ENCODE measurements at regions not wholly inside any gene's neighbourhood (a gene's known extent, or its start where the extent isn't known, plus 50 kb on each side); places are given as distances from the start of the nearest gene placed in this dataset.

- TF ChIP-seq, protein P1, sequence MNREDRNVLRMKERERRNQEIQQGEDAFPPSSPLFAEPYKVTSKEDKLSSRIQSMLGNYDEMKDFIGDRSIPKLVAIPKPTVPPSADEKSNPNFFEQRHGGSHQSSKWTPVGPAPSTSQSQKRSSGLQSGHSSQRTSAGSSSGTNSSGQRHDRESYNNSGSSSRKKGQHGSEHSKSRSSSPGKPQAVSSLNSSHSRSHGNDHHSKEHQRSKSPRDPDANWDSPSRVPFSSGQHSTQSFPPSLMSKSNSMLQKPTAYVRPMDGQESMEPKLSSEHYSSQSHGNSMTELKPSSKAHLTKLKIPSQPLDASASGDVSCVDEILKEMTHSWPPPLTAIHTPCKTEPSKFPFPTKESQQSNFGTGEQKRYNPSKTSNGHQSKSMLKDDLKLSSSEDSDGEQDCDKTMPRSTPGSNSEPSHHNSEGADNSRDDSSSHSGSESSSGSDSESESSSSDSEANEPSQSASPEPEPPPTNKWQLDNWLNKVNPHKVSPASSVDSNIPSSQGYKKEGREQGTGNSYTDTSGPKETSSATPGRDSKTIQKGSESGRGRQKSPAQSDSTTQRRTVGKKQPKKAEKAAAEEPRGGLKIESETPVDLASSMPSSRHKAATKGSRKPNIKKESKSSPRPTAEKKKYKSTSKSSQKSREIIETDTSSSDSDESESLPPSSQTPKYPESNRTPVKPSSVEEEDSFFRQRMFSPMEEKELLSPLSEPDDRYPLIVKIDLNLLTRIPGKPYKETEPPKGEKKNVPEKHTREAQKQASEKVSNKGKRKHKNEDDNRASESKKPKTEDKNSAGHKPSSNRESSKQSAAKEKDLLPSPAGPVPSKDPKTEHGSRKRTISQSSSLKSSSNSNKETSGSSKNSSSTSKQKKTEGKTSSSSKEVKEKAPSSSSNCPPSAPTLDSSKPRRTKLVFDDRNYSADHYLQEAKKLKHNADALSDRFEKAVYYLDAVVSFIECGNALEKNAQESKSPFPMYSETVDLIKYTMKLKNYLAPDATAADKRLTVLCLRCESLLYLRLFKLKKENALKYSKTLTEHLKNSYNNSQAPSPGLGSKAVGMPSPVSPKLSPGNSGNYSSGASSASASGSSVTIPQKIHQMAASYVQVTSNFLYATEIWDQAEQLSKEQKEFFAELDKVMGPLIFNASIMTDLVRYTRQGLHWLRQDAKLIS (CRISPR knock-in tag; IDR thresholded peaks at IDR 0.05; ENCODE audit: borderline replicate concordance): no peak
- TF ChIP-seq ELF4 (CRISPR knock-in tag; IDR thresholded peaks at IDR 0.05; ENCODE audit: low read depth): no peak
- no peak for TF ChIP-seq TEAD1 (CRISPR knock-in tag; IDR thresholded peaks at IDR 0.05)
- no peak for TF ChIP-seq NR1H2 (CRISPR knock-in tag; IDR thresholded peaks at IDR 0.05)
- no peak for TF ChIP-seq ZNF396 (CRISPR knock-in tag; IDR thresholded peaks at IDR 0.05; ENCODE audit: borderline replicate concordance)
Observed at GRCh38 chr12:118880720-118881493, 100.4 kb upstream of the SRRM4 start (continued).

DNA sequence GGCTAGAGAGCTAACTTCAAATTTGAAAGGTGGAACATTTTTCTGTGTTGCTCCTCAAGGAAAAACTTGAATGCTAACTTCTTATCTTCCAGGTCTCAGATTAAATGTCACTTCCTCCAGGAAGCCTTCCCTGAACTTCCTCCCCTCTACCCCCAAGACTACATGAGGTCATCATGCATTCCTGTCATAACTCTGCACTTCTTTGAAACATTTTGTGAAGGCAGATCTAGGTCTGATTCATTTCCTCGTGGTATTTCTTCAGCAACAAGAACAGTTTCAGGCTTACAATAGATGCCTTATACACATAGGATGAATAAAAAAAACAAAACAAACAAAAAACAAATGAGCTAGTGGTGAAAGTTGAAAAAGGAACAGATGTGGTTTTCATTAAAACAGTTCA, 97.1 kb upstream of the SRRM4 start:
- H3K27ac Mint-ChIP-seq: no peak overlapping the region
- H3K27me3 Mint-ChIP-seq (ENCODE audit: low read depth): no peaks in the 10 kb centered on the region; the same call in 1 of the 2 replicates
- DNase-seq (ENCODE audit: low spot score) (no peak), ATAC-seq (no peak)
- no peaks in the 10 kb centered on the region for H3K36me3 Mint-ChIP-seq
- no peak overlapping the region for H3K4me3 Mint-ChIP-seq
- H3K9me3 Mint-ChIP-seq: peaks cover 3% of the 10 kb centered on the region
- ChIA-PET POLR2A (no interaction called here), CTCF (no interaction called here)
- TF ChIP-seq TEAD1 (CRISPR knock-in tag; IDR thresholded peaks at IDR 0.05): no peak
- TF ChIP-seq, protein P2, sequence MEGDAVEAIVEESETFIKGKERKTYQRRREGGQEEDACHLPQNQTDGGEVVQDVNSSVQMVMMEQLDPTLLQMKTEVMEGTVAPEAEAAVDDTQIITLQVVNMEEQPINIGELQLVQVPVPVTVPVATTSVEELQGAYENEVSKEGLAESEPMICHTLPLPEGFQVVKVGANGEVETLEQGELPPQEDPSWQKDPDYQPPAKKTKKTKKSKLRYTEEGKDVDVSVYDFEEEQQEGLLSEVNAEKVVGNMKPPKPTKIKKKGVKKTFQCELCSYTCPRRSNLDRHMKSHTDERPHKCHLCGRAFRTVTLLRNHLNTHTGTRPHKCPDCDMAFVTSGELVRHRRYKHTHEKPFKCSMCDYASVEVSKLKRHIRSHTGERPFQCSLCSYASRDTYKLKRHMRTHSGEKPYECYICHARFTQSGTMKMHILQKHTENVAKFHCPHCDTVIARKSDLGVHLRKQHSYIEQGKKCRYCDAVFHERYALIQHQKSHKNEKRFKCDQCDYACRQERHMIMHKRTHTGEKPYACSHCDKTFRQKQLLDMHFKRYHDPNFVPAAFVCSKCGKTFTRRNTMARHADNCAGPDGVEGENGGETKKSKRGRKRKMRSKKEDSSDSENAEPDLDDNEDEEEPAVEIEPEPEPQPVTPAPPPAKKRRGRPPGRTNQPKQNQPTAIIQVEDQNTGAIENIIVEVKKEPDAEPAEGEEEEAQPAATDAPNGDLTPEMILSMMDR (IDR thresholded peaks at IDR 0.05): no peak
- TF ChIP-seq IRF2 (CRISPR knock-in tag; IDR thresholded peaks at IDR 0.05; ENCODE audit: borderline replicate concordance, low read depth): no peak
- no peak for TF ChIP-seq OVOL2 (CRISPR knock-in tag; IDR thresholded peaks at IDR 0.05; ENCODE audit: borderline replicate concordance)
- TF ChIP-seq ZNF121 (CRISPR knock-in tag; IDR thresholded peaks at IDR 0.05): no peak
- no peak for TF ChIP-seq MXD4 (CRISPR knock-in tag; IDR thresholded peaks at IDR 0.05; ENCODE audit: borderline replicate concordance)
- TF ChIP-seq NFE2L1 (CRISPR knock-in tag; IDR thresholded peaks at IDR 0.05): no peak
- TF ChIP-seq RORB (CRISPR knock-in tag; IDR thresholded peaks at IDR 0.05): no peak
- TF ChIP-seq JAZF1 (CRISPR knock-in tag; IDR thresholded peaks at IDR 0.05): no peak
- TF ChIP-seq NFYB (CRISPR knock-in tag; conservative IDR thresholded peaks at IDR 0.05; ENCODE audit: low read depth): no peak
- no peak for TF ChIP-seq FOXP1 (CRISPR knock-in tag; IDR thresholded peaks at IDR 0.05; ENCODE audit: borderline replicate concordance)
- peaks cover 16% of the 10 kb centered on the region for H3K4me1 Mint-ChIP-seq

- no peak for ATAC-seq
- CTCF ChIA-PET: no interaction called here
- Mint-ChIP-seq H3K27me3 (ENCODE audit: low read depth) (peaks cover 27% of the 10 kb centered on the region), H3K4me3 (no peak overlapping the region), H3K27ac (no peak overlapping the region), H3K36me3 (no peaks in the 10 kb centered on the region), H3K4me1 (no peaks in the 10 kb centered on the region), H3K9me3 (peaks cover 11% of the 10 kb centered on the region)
- no peak for DNase-seq (ENCODE audit: low spot score)
- TF ChIP-seq MXD4 (CRISPR knock-in tag; IDR thresholded peaks at IDR 0.05; ENCODE audit: borderline replicate concordance) (no peak), IRF2 (CRISPR knock-in tag; IDR thresholded peaks at IDR 0.05; ENCODE audit: borderline replicate concordance, low read depth) (no peak), IRF1 (CRISPR knock-in tag; IDR thresholded peaks at IDR 0.05) (no peak), NFATC4 (CRISPR knock-in tag; IDR thresholded peaks at IDR 0.05) (no peak), ZNF263 (CRISPR knock-in tag; IDR thresholded peaks at IDR 0.05; ENCODE audit: low read depth) (no peak), ATF6 (CRISPR knock-in tag; IDR thresholded peaks at IDR 0.05) (no peak)
- TF ChIP-seq, protein P1 (CRISPR knock-in tag; IDR thresholded peaks at IDR 0.05; ENCODE audit: borderline replicate concordance): no peak
- POLR2A ChIA-PET: interaction anchor here (0.6 kb wide), 1 partner anchor 1649 kb away, joined by 3 read pairs; no protein-coding TSS in a partner anchor
Observed at GRCh38 chr12:118900993-118901392, 80.3 kb upstream of the SRRM4 start.
